ENCODE measurements at regions not wholly inside any gene's neighbourhood (a gene's known extent, or its start where the extent isn't known, plus 50 kb on each side); places are given as distances from the start of the nearest gene placed in this dataset.

GRCh38 chr6:22621701-22622100 is 52.3 kb downstream of the HDGFL1 start:
- Histone ChIP-seq H3K9me3 (no peaks in the 10 kb centered on the region), H3K4me3 (no peak overlapping the region), H3K27ac (no peak overlapping the region), H3K4me1 (no peaks in the 10 kb centered on the region), H3K27me3 (ENCODE audit: insufficient read depth in 3 of 3, low read length in 2 of 3) (no peaks in the 10 kb centered on the region), H3K36me3 (ENCODE audit: insufficient read depth in 1 of 2, low read depth in 1 of 2) (no peaks in the 10 kb centered on the region)
- intact Hi-C loops (cut with DNase I): no loop called here
- DNase-seq (no peak), ATAC-seq (no peak)
- TF ChIP-seq, protein P1, sequence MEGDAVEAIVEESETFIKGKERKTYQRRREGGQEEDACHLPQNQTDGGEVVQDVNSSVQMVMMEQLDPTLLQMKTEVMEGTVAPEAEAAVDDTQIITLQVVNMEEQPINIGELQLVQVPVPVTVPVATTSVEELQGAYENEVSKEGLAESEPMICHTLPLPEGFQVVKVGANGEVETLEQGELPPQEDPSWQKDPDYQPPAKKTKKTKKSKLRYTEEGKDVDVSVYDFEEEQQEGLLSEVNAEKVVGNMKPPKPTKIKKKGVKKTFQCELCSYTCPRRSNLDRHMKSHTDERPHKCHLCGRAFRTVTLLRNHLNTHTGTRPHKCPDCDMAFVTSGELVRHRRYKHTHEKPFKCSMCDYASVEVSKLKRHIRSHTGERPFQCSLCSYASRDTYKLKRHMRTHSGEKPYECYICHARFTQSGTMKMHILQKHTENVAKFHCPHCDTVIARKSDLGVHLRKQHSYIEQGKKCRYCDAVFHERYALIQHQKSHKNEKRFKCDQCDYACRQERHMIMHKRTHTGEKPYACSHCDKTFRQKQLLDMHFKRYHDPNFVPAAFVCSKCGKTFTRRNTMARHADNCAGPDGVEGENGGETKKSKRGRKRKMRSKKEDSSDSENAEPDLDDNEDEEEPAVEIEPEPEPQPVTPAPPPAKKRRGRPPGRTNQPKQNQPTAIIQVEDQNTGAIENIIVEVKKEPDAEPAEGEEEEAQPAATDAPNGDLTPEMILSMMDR (IDR thresholded peaks at IDR 0.05): no peak

- intact Hi-C loops (cut with DNase I): no loop called here
- TF ChIP-seq, protein P1 (IDR thresholded peaks at IDR 0.05): no peak
- no peaks in the 10 kb centered on the region for H3K27me3 ChIP-seq (ENCODE audit: insufficient read depth in 3 of 3, low read length in 2 of 3)
- H3K27ac ChIP-seq: no peak overlapping the region
- H3K36me3 ChIP-seq (ENCODE audit: insufficient read depth in 1 of 2, low read depth in 1 of 2): no peaks in the 10 kb centered on the region
- no peaks in the 10 kb centered on the region for H3K4me1 ChIP-seq
- DNase-seq: no peak
- no peak for ATAC-seq
- H3K4me3 ChIP-seq: no peak overlapping the region
- H3K9me3 ChIP-seq: no peaks in the 10 kb centered on the region
Observed at GRCh38 chr6:22622351-22622750, 53.0 kb downstream of the HDGFL1 start.

GRCh38 chr6:22622813-22623212 is 53.4 kb downstream of the HDGFL1 start:
- intact Hi-C loops (cut with DNase I): no loop called here
- WGBS, 3 donors: 90 to 93% (median 92%) methylated on average over 3 of the region's 3 CpGs

GRCh38 chr6:22627644-22628043 is 58.3 kb downstream of the HDGFL1 start:
- H3K9me3 ChIP-seq: no peaks in the 10 kb centered on the region
- no peak overlapping the region for H3K27ac ChIP-seq
- no peak overlapping the region for H3K4me3 ChIP-seq
- H3K36me3 ChIP-seq (ENCODE audit: insufficient read depth in 1 of 2, low read depth in 1 of 2): no peaks in the 10 kb centered on the region
- no peak for DNase-seq
- intact Hi-C loops (cut with DNase I): no loop called here
- H3K4me1 ChIP-seq: no peaks in the 10 kb centered on the region
- ATAC-seq: no peak
- 88 to 98% (median 95%) methylated on average over 2 of the region's 2 CpGs for WGBS, 3 donors
- TF ChIP-seq, protein P1 (IDR thresholded peaks at IDR 0.05): no peak
- no peaks in the 10 kb centered on the region for H3K27me3 ChIP-seq (ENCODE audit: insufficient read depth in 3 of 3, low read length in 2 of 3)

More at GRCh38 chr6:22622813-22623212, 53.4 kb downstream of the HDGFL1 start:
- Histone ChIP-seq H3K36me3 (ENCODE audit: insufficient read depth in 1 of 2, low read depth in 1 of 2) (no peaks in the 10 kb centered on the region), H3K27ac (no peak overlapping the region), H3K9me3 (no peaks in the 10 kb centered on the region), H3K4me1 (no peaks in the 10 kb centered on the region), H3K27me3 (ENCODE audit: insufficient read depth in 3 of 3, low read length in 2 of 3) (no peaks in the 10 kb centered on the region), H3K4me3 (no peak overlapping the region)
- no peak for DNase-seq
- no peak for ATAC-seq
- TF ChIP-seq, protein P1 (IDR thresholded peaks at IDR 0.05): no peak

- intact Hi-C loops (cut with DNase I): no loop called here
- TF ChIP-seq, protein P1 (IDR thresholded peaks at IDR 0.05): no peak
- no peaks in the 10 kb centered on the region for H3K4me1 ChIP-seq
- no peaks in the 10 kb centered on the region for H3K9me3 ChIP-seq
- WGBS, 3 donors: 40 to 49% (median 45%) methylated on average over 2 of the region's 2 CpGs
- H3K36me3 ChIP-seq (ENCODE audit: insufficient read depth in 1 of 2, low read depth in 1 of 2): no peaks in the 10 kb centered on the region
- no peak overlapping the region for H3K27ac ChIP-seq
- DNase-seq: no peak
- no peak for ATAC-seq
- H3K4me3 ChIP-seq: no peak overlapping the region
- H3K27me3 ChIP-seq (ENCODE audit: insufficient read depth in 3 of 3, low read length in 2 of 3): no peaks in the 10 kb centered on the region
Observed at GRCh38 chr6:22631091-22631490, 61.7 kb downstream of the HDGFL1 start.
